Panc1 (cell line): ENCODE measurements at regions not wholly inside any gene's neighbourhood (a gene's known extent, or its start where the extent isn't known, plus 50 kb on each side); places are given as distances from the start of the nearest gene placed in this dataset.

Experiments
- CTCF ChIP-seq: fragments of 450-650 bp; IDR thresholded peaks from 2 replicates; pipeline ENCODE4 v1.5.1; 2017; ENCODE audit warnings: mild to moderate bottlenecking
- POLR2AphosphoS5 ChIP-seq: IDR thresholded peaks from 2 replicates; pipeline ENCODE4 v1.6.1; 2012; ENCODE audit warnings: mild to moderate bottlenecking, low read depth, low read length, moderate library complexity
- SIN3A ChIP-seq: IDR thresholded peaks from 2 replicates; pipeline ENCODE4 v1.6.1; 2012; ENCODE audit warnings: low read depth, mild to moderate bottlenecking, low read length, moderate library complexity, borderline replicate concordance; ENCODE audit not compliant: insufficient read depth
- TF ChIP-seq, protein P1 (sequence below), 2 experiments: IDR thresholded peaks; 2 replicates each; pipeline ENCODE4 v1.6.1; 2011 to 2012; ENCODE audit warnings: low read depth in 2 of 2, control low read depth in 1 of 2, low read length in 1 of 2, mild to moderate bottlenecking in 1 of 2, moderate library complexity in 1 of 2; ENCODE audit not compliant: insufficient read depth in 1 of 2

DNA sequence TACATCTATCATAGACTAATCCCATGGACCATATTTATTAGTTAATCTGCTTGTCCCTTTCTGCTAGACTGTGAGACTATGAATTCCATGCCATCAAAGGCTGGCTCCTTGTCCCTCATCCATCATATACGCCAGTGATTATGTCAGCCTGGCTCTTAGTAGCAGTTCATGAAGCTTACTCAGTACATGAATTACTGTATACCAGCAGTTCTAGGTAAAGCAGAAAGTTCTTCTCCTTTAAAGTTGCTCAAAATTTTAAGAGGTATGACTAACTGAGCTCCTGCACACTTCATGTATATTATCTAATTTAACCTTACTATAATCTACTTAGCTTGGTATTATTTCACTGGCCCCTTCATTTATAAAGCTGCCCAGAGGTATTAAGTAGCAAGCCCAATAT is 190.9 kb upstream of the TBL1XR1 start:
- no peak for TF ChIP-seq CTCF
- no peak for TF ChIP-seq POLR2AphosphoS5
- TF ChIP-seq SIN3A = no peak
- TF ChIP-seq, protein P1, sequence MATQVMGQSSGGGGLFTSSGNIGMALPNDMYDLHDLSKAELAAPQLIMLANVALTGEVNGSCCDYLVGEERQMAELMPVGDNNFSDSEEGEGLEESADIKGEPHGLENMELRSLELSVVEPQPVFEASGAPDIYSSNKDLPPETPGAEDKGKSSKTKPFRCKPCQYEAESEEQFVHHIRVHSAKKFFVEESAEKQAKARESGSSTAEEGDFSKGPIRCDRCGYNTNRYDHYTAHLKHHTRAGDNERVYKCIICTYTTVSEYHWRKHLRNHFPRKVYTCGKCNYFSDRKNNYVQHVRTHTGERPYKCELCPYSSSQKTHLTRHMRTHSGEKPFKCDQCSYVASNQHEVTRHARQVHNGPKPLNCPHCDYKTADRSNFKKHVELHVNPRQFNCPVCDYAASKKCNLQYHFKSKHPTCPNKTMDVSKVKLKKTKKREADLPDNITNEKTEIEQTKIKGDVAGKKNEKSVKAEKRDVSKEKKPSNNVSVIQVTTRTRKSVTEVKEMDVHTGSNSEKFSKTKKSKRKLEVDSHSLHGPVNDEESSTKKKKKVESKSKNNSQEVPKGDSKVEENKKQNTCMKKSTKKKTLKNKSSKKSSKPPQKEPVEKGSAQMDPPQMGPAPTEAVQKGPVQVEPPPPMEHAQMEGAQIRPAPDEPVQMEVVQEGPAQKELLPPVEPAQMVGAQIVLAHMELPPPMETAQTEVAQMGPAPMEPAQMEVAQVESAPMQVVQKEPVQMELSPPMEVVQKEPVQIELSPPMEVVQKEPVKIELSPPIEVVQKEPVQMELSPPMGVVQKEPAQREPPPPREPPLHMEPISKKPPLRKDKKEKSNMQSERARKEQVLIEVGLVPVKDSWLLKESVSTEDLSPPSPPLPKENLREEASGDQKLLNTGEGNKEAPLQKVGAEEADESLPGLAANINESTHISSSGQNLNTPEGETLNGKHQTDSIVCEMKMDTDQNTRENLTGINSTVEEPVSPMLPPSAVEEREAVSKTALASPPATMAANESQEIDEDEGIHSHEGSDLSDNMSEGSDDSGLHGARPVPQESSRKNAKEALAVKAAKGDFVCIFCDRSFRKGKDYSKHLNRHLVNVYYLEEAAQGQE (IDR thresholded peaks at IDR 0.05; ENCODE audit: insufficient read depth in 1 of 2, low read depth in 2 of 2, low read length in 1 of 2) = no peak
